A673 (cell line): ENCODE measurements at regions not wholly inside any gene's neighbourhood (a gene's known extent, or its start where the extent isn't known, plus 50 kb on each side); places are given as distances from the start of the nearest gene placed in this dataset.

ENCODE experiments used
- EZH2 ChIP-seq: fragments of 200-600 bp; sonication (generic); IDR thresholded peaks from 2 replicates; pipeline ENCODE4 v1.6.1; 2017; ENCODE audit warnings: borderline replicate concordance, low read depth, mild to moderate bottlenecking, mixed read lengths, antibody characterized with exemption, low read length; ENCODE audit not compliant: poor library complexity, severe bottlenecking
- TF ChIP-seq, protein P1 (sequence below): fragments of 300-800, 200-600 bp; sonication (generic); conservative IDR thresholded peaks from 2 replicates; pipeline ENCODE4 v1.5.1; 2017; ENCODE audit warnings: low read depth, mild to moderate bottlenecking, antibody characterized with exemption, low read length, moderate library complexity, mixed read lengths

- TF ChIP-seq, protein P1, sequence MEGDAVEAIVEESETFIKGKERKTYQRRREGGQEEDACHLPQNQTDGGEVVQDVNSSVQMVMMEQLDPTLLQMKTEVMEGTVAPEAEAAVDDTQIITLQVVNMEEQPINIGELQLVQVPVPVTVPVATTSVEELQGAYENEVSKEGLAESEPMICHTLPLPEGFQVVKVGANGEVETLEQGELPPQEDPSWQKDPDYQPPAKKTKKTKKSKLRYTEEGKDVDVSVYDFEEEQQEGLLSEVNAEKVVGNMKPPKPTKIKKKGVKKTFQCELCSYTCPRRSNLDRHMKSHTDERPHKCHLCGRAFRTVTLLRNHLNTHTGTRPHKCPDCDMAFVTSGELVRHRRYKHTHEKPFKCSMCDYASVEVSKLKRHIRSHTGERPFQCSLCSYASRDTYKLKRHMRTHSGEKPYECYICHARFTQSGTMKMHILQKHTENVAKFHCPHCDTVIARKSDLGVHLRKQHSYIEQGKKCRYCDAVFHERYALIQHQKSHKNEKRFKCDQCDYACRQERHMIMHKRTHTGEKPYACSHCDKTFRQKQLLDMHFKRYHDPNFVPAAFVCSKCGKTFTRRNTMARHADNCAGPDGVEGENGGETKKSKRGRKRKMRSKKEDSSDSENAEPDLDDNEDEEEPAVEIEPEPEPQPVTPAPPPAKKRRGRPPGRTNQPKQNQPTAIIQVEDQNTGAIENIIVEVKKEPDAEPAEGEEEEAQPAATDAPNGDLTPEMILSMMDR, result no peak
- no peak for TF ChIP-seq EZH2
These were observed 237.0 kb downstream of the TUBA3C start for GRCh38 chr13:18944501-18945068.
